Retinal pigment epithelial cell (primary cell): ENCODE measurements at regions not wholly inside any gene's neighbourhood (a gene's known extent, or its start where the extent isn't known, plus 50 kb on each side); places are given as distances from the start of the nearest gene placed in this dataset.

Source experiments
- DNase-seq: peaks from one replicate; pipeline ENCODE4 v3.0.0-alpha.2; 2010; ENCODE audit warnings: low read depth
- H3K4me3 ChIP-seq: 2 replicates; pipeline ENCODE4 v1.5.1; 2011; ENCODE audit warnings: mild to moderate bottlenecking, low read length, control low read depth, moderate library complexity
- TF ChIP-seq, protein P1 (sequence below): conservative IDR thresholded peaks from 2 replicates; pipeline ENCODE4 v1.5.1; 2011; ENCODE audit warnings: low read depth, low read length, control low read depth, inconsistent platforms

DNA sequence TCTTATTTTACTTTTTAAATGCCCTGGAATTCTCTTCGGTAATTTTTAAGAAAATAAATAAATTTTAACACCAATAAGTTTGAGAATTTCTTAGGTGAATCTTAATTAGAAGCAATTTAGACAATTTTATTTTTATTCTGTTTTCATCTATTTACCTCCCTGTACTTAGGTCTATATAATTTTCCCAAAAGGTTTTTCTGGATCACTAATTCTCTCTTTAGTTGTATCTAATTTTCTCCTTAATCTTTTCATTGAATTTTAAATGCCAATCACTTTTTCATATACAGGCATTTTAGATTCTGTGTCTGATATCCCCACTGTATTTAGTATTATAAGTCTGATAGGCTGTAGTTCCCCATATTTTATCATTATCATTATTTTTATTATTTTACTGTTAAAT, 845.3 kb downstream of the TRIML1 start:
- TF ChIP-seq, protein P1, sequence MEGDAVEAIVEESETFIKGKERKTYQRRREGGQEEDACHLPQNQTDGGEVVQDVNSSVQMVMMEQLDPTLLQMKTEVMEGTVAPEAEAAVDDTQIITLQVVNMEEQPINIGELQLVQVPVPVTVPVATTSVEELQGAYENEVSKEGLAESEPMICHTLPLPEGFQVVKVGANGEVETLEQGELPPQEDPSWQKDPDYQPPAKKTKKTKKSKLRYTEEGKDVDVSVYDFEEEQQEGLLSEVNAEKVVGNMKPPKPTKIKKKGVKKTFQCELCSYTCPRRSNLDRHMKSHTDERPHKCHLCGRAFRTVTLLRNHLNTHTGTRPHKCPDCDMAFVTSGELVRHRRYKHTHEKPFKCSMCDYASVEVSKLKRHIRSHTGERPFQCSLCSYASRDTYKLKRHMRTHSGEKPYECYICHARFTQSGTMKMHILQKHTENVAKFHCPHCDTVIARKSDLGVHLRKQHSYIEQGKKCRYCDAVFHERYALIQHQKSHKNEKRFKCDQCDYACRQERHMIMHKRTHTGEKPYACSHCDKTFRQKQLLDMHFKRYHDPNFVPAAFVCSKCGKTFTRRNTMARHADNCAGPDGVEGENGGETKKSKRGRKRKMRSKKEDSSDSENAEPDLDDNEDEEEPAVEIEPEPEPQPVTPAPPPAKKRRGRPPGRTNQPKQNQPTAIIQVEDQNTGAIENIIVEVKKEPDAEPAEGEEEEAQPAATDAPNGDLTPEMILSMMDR: no peak
- no peak for DNase-seq
- no peak overlapping the region for H3K4me3 ChIP-seq

DNA sequence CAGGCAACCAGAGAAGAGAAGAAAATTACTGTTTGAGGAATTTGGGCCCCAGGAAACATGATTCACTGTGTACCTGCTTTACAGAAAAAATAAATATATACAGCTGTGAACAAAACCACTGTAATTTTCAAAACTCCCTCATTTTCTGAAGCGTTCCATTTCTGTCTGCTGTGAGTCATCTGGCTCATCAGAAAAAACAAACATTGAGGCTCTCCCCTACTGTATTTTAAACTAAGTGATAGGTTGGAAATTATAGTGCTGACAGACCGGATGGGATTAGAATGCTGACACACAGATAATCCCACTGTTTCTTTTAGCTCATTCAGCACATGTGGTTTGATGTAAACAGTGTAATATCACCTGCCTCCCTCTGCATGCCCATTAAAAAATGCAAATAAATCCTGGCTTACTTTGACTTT, 847.0 kb downstream of the TRIML1 start:
- TF ChIP-seq, protein P1: no peak
- peak; percentile 56 for DNase-seq
- no peak overlapping the region for H3K4me3 ChIP-seq

DNA sequence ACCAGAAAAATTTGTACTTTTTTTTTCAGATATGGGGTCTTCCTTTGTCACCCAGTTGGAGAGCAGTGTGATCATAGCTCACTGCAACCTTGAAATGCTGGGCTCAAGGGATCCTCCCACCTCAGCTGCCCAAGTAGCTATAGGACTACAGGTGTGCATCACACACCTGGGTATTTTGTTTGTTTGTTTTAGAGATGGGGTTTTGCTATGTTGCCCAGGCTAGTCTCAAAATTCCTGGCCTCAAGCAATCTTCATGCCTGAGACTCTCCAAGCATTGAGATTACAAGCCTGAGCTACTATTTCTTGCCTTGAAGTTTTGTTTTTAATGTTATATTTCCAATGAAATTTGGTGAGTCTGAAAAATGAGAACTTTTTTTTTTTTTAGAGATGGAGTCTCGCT, 847.8 kb downstream of the TRIML1 start:
- no peak overlapping the region for H3K4me3 ChIP-seq
- no peak for DNase-seq
- TF ChIP-seq, protein P1: no peak

DNA sequence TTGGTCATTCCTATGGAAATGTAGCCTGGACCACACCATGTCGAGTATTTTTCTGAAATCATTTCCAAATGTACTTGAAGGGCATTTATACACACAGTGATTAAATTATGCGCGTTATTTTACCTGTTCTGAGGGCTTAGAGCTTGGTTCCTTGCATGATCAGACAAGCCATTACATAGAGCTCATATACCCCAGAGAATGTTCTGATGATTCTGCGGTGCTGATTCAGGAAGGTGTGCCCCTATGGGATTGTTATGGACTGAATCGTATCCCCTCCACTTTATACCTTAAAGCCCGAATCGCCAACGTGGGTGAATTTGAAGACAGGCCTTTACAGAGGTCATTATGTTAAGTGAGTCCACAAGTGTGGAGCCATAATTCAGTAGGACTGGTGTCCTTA, 848.9 kb downstream of the TRIML1 start:
- DNase-seq: no peak
- no peak overlapping the region for H3K4me3 ChIP-seq
- TF ChIP-seq, protein P1: no peak

DNA sequence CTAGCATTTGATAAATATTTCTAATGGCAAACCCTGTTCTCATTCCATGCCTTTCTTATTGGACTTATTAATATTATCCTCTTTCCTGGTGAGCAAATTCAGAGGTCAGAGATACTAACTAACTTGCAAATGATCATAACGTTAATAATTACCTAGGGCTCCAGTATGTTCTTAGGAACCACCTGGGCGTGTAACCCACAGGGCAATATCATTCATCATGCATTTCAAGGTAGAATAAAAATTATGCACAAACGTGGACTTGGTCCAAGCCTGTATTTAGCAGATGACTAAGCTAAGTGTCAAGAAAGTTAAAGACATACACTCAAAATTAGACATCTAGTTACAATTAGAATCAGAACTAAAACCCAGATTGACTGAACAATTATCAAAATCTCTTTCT, 850.1 kb downstream of the TRIML1 start:
- DNase-seq: no peak
- no peak overlapping the region for H3K4me3 ChIP-seq
- TF ChIP-seq, protein P1: no peak

DNA sequence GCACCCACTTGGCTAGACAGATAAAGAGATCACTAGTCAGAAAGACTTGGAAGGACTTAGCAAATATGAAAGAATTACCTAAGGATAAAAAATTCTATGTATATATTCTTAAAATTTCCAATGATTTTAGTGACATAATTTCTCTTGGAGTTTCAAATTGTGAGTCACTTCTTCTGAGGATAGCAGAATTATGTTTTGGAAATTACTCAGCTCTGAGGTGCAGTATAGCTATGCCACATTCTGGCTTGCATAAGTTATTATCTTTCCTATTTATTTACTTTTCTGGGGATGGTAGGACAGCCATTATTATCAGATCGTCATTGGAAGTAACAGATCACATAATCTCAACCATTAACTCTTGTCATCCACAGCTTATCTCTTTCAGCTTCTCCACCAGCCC, 853.5 kb downstream of the TRIML1 start:
- no peak overlapping the region for H3K4me3 ChIP-seq
- TF ChIP-seq, protein P1: no peak
- no peak for DNase-seq

DNA sequence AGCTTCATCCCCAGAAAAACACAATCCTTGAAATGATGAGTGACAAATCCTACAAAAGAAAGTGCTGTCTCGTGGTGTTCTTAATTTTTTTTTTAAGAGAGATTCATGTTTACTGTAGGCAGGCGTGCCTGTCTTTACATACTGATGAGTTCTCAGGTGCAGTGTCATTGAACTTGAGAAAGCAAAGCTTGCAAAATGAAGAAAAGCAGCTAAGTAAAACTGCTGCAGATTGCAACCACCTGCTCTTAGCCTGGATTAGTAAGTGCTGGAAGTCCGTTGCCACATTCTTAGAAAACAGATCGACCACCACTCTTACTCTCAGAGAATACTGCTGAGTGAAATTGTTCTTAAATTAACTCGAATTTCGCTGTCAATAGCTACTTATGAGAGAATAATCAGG, 854.6 kb downstream of the TRIML1 start:
- DNase-seq: no peak
- TF ChIP-seq, protein P1: no peak
- H3K4me3 ChIP-seq: no peak overlapping the region
